Renal cortex interstitium (tissue), 11 donors: ENCODE measurements at regions not wholly inside any gene's neighbourhood (a gene's known extent, or its start where the extent isn't known, plus 50 kb on each side); places are given as distances from the start of the nearest gene placed in this dataset.
A peak's percentile ranks its signal among the peaks of the same experiment; 100 is the strongest.
"Not testable (repeated sequence)": the region's sequence is repeated elsewhere in the genome, so short reads cannot be mapped to it uniquely, and the experiment has no call there.

ENCODE experiments used
- DNase-seq, 11 donors: peaks; one replicate each; pipeline ENCODE4 v3.0.0-alpha.2; 2013; ENCODE audit warnings: low read depth in 9 of 11, low spot score in 4 of 11; ENCODE audit errors: extremely low read depth in 1 of 11

DNA sequence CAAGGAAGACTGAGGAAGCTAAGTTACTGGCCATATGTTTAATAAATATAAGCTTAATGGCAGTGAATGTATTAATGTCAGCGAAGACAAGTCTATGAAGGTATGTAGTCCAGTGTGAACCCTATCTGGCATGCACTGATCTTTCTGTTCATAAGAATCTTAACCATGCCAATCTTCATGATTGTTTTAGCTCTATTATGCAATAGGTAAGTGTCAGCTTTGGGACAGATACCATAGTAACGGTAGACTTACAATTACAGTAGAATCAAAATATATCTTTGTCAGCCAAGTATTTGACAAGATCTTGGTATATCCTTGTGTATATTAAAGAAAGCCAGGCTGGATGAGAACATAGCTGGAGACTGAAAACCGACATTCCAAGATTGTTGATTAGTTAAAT lies 428.5 kb downstream of the SPRY2 start:
- no peak for DNase-seq

DNA sequence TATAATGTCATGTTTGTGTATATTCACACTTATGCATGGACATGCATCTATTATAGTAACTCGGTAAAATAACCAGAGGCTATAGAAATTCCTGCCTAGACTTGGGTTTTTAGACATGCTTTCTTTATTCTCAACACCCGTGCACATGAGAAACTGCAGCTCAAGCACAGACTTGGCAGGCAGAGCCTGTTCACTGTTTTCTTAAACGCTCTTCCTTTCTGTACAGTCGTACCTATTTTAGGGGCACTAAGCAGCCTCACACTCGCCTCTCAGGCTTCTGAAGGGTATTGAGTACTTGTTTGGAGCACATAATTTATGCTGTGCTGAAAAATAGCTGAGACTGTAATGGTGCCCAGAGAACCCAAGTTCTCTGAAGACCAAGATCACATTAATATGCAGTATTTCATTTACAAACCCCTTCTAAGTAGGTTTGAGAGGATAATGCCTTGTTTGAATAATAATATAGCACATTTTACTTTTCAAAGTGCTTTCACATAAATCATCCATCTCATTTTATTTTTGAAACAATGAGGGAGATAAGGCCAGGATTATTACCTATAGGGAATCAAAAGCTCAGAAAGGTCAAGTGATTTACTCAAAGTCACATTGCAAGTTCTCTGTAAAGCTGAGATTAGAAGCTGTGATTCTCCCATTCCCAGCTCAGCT lies 429.9 kb downstream of the SPRY2 start:
- no peak for DNase-seq

DNA sequence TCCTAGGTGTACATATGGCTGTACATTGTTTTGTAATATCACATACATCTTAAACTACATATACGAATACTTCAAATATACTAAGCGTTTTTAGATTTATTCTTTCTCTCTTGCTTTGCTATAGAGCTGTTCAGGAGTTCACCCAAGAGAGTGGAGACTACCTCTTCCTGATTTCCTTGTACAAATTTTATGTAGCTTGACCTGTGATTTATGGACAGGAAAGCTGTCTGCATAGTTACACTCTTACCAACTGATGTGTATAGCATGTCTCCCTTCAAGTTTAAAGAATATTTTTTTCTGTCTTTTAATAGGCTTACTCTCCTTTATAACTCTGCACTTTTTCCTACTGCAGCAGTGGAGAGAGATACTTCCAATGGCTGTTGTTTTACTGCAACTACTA lies 428.7 kb downstream of the NDFIP2 start:
- peak; percentile 35 to 79 (median 54) for DNase-seq

DNA sequence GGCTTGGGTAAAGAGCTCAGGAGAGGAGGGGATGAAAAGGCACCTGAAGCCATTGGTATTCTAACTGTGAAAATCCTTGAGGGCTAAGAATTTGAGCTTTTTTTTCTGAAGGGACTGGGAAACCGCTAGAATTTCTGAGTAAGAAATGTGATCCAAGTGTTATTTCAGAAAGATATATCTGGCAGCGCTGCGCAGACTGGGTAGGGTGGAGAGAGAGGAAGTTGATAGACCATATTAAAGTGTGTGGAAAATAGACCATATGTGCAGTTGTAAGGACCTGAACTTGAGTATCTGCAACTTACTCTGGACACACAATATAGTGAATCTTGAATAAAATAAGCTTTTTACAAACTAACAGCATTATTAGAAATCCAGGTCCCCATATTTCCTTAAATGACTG lies 427.4 kb downstream of the NDFIP2 start:
- no peak for DNase-seq

DNA sequence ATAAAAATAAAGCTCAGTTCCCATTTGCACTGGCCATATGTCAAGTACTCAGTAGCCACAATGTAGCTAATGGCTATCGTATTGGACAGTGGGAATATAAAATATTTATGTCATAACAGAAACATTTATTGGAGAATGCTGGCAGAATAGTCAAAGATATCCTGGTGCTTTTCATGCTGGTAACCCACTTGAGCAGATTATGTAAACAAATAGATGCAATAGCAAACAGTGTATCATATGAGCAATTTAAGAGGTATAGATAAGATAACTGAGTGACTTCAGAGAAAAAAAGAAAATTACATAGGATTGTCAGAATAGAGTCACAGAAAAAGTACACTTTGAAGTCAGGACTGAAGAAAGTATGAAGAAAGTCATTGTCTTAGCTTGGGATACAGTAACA lies 426.6 kb downstream of the NDFIP2 start:
- no peak for DNase-seq

DNA sequence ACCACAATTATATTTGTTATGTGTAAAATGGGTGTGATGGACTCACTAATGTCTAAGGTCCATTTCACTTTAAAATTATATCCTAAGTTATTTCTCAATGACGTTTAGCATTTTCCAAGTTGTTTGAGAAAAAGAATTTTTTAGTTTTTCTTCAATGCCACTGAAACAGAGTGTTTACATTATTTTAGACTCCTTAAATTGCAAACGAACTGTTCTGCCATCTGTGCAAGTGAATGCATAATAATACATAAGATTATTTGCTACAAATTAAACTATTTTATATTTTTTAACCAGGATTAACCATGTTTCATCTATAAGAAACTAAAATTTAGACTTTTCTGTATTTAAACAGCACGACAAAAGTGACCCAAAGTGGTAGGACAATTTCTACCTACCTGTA lies 425.4 kb downstream of the NDFIP2 start:
- DNase-seq, result no peak

DNA sequence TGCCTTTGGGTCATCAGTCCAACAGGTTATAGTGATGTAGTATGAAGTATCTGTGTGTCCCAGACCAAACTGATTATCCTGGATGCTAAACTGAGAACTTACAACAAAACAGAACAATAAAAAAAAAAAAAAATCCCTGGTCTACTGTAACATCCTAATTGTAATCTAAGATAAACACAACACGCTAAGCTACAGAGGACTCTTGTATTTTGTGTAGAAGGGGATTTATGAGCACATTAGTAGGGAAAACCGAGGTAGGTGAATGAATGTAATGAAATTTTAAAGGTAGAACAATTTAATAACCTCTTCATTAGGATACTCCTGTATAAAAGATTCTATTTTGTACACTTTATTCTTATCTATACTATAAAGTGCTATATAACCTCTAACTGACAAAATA lies 424.1 kb downstream of the NDFIP2 start:
- DNase-seq, result no peak

DNA sequence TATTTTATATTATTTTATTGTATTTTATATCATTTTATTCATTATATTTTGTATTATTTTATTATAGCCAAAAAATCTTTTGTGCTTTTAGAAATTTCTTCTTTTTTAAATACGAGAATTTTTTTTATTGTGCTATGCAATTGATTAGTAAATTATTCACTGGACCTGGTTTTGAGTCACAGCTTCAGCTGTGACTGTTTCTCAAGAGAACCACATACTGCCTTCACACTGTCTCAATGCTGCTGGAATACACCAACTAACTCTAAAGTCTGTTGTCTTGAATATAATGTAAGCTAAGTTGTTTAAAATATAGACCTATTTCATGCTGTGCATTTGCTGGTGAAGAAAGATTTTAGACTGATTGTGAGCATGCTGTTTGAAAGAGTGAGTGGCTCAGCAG lies 423.6 kb downstream of the NDFIP2 start:
- DNase-seq, result no peak

DNA sequence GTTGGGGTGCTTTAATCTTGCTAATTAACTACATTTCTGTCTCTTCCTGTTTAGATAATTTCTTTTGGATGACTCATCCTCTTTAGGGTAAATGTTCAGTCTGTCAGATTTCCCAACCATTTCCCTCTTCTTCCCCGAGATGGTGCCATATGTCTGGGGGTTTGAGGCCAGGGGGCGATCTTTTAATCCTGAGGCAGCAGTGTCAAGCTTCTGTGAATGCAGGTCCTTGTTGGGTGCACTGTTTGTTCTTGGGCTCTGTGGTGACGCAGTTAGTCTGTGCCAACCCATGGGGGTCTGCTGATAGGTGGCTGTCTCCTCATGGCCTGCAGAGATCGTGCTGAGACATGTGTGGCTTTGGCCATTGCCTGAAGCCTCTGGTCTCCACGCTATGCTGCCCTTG lies 420.4 kb downstream of the NDFIP2 start:
- no peak for DNase-seq

DNA sequence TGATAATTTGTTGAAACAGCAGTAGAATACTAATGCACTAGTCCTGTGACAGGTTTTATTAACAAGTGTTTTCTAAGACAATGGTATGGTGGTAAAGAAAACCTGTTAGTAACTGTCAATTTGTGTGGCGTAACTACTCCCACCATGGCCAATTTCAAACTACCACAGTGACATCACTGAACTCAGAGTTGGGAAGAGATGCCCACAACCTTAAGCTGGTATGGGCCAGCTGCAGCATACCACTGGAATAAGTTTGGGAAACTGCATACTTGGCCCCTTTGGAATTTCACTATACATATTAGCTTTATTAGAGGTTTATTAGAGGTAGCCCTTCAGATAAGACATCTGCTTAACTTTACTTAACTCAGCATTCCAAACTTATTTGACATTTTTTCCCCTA lies 419.4 kb downstream of the NDFIP2 start:
- no peak for DNase-seq

DNA sequence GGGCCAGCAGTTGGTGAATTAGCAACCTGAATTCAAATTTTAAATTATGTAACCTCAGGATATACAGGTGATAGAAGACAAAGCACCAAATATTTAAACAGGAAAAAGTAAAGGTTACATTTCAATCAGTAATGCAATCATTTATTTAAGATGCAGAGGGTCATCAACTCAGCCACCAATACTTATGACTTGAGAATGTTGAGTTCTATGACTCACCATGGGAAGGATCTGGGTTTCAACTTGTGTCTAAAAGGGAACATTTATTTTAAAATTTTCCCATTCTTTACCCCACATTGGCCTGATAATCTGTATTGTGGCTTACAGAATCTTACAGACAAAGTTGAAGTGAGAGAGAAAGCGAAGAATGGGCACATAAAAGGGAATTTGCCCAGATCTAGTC lies 418.0 kb downstream of the NDFIP2 start:
- DNase-seq, result no peak

DNA sequence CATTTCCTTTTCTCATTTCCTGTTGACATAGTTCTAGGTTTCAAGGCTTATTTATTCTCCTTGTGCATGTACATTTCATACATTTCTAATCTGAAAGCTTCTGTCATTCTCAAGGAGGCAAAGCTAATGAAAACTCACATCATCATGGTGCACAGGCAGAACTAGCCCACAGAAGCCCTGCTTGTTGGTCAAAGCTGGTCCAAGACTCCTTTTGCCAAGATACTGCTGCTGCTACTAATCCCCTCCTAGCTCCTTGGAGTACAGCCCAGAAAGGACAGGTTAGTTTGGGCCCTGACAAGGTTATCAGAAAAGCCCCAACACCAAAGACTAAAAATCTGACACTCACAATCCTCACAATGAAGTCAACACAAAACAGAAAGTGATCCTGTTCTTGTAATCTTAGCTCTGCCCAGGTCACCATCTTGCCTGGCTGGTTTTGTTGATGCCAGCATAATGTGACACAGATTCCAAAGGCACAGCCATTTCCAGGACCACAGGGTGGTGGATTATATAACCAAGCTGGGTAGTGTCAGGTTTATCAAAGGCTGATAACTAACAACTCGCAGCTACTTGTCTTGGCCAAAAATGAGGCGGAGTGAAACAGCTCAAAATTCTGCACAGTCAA lies 417.4 kb downstream of the NDFIP2 start:
- no peak for DNase-seq

DNA sequence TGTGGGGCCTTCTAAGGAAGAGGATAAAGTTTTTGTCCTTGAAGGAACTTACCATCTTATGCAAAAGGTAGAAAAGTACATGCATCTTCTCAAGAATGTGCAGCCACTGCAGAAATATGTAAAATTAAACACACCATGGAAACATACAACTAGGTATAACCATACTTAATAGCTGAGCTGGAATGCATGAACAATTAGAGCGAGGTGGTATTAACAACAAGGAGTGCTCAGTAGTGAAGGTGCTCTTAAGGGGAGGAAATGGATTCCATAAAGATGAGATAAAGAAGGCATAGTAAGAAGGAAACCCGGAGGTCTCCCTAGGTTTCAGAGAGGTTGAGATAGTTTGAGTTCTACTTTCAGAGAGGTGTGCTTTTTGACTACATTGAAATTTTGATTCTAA lies 415.9 kb downstream of the NDFIP2 start:
- no peak for DNase-seq

DNA sequence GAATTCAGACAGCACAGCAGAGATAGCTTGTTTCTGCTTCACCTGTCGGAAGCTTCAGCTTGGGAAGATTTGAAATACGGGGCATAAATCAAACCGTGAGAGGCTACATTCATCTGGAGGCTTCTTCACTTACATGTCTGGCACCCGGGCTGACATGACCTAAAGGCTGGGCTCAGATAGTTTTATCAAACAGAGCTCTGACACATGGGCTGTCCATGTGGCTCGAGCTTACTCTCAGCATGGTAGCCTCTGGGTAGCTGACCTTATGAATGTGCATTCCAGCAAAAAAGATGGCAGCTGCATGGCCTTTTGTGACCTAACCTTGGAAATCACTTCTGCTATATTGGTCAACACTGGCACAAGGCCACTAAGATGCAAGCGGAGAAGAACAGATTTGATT lies 414.5 kb downstream of the NDFIP2 start:
- DNase-seq, result no peak

DNA sequence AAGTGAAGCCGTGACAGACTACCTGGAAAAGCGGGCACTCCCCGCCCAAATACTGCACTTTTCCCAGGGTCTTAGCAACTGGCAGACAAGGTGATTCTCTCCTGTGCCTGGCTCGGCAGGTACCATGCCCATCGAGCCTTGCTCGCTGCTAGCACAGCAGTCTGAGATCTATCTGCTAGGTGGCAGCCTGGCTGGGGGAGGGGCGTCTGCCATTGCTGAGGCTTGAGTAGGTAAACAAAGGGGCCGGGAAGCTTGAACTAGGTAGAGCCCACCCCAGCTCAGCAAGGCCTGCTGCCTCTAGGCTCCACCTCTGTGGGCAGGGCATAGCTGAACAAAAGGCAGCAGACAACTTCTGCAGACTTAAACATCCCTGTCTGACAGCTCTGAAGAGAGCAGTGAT lies 406.3 kb downstream of the NDFIP2 start:
- DNase-seq, result not testable (repeated sequence)

DNA sequence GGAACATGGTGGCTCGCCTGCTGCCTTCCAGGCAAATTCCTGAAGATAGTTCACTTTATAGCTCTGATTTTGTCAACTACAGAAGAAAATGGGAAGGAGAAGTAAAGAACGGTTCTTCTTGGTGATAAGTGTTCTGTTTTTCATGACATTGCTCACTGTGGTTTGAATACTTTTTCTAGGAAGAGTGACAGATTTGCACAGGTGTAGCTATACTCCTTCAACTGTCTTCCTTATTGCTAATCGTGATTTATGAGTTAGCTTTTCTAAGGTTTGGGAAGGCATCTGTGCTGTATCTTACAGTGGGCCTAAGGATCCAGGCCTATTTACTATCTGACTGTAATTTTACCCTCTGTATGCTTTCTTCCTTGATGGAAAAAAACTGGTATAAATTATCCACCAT lies 405.6 kb downstream of the NDFIP2 start:
- no peak for DNase-seq

DNA sequence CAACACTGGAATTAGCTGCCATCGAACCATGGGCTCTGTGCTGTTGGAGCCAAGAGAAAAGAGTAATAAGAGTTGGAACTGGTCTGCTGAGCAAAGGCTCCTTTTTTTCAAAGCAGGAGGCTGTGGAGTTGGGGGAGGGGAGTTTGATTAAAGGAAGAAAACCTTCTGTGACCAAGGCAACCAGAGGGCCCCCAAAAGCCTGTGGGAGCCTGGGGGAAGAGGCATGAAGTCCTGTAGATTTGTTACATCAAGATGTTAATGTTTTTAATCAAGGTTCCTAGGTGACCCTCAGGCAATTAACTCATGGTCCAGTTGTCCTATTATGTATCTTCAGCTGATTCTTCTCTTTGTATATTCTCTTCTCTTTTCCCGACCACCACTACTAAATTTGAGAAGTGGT lies 403.9 kb downstream of the NDFIP2 start:
- no peak for DNase-seq

DNA sequence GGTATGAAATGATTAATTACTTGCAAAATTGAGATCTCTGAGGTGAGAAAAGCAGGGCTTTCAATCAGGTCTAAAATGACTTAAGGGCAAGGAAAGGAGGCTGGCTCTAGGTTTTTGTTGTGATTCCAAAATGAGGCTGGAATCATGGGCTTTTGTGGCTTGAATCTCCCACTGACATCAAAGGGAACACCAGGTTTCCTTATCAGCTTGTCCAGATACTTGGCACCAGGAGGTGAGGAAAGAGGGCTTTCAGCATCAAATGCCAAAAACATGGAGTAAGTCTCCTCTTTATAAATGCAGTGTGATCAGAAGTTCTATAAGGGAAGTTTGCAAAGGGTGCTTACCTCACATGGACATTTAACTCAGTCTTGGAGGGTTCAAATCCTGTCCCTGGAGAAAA lies 402.3 kb downstream of the NDFIP2 start:
- no peak for DNase-seq

DNA sequence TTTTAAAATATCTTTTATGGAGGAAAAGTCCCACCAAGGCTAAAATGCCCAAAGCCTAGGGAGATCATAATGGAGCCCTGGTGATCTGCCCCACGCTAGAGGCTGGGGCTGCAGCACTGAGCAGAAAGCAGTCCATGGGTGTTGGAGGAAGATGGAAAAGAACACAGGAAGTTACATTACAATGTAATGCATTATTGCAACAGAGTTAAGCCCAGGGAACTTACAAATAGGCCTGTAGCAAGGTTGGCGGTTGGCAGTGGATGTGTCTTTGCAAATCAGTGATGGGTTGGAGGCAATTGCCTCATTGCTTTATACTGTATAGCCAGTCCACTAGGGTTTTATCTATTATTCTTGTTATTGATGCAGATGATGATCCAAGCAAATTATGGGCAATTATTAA lies 399.9 kb downstream of the NDFIP2 start:
- no peak for DNase-seq

DNA sequence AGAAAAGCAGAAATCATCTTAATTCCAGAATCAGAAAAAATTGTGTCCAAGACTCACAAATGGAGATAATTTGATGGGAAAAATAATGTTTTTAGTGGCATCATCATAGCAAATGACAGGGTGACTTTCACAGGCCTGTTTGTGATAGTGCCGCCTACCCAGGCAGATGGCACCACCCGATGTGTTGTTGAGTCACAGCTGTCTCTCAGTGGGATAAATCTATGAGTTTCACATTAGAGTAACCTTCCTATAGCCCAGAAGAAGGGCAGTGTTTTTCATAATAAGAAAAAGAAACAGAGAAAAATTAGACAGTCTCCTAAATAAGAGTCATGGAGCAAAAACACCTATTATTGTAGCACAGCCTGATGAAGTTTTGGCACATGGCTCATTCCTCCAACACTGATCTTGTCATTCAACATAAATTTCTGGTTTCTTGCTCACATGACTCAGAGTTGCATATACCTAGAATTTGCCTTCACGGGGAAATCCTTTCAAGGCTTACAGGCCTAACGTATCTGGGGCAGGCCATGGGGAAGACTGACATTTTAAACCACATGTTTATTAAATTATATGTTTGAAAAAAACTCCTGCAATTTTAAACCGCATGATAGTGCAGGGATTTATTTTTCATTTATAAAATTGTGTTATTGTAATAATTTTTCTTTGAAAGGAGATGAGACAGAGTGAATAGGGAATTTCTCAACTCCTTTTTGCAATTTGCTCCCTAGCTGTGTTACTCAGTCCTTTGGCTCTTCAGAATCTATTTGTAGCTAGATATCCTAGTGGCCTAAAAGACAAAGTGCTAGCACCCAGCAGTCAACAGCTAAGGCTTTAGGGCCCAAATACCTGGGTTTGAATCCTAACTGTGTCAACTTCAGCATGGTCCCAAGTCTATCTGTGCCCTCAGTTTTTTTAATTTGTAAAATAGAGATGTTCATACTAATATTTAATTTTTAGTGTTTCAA lies 393.7 kb downstream of the NDFIP2 start:
- DNase-seq, result no peak
